ENCODE measurements at regions not wholly inside any gene's neighbourhood (a gene's known extent, or its start where the extent isn't known, plus 50 kb on each side); places are given as distances from the start of the nearest gene placed in this dataset.

DNA sequence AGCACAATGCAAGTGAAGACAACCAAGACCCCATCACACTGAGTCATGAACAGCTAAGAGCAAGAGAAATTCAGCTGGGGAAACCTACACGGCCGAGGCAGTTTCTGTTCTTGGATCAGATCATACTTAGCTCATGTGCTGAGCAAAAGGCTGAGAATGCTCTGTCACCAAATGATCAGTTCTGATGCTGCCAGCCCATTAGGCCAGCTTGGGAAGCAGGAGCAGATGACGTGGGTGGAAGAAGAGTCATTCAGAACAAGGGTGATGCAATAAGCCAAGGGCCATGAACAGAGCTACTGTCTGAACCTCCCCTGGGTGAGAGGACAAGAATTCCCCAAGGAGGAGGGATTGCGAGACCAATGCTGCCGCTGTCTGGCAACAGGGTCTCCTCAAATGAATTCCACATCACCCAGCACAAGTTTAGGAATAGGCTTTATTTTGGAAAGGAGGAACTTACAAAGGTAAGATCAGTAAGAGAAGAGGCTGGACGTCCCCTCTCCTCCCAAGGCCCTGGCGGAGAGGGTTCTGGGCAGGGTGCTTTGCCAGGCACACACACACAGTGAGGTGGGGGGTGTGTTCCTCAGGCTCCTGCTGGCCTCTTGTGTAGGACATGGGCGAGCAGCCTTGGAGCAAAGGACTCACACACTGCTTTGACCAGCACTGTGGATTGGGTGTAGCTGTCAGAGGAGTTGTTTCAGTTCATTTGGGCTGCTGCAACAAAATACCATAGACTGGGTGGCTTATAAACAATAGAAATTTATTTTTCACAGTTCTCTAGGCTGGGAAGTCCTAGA lies 65.6 kb upstream of the CTXND1 start:
- H3K23ac ChIP-seq (ENCODE audit: low read length in 2 of 2): no peak overlapping the region
- no peaks in the 10 kb centered on the region for H3K4me1 ChIP-seq (ENCODE audit: control insufficient read depth, insufficient read depth, low read depth, low read length)
- H3K27me3 ChIP-seq (ENCODE audit: control insufficient read depth in 1 of 2, insufficient read depth in 1 of 2, low read length in 2 of 2): peaks cover 13 to 34% of the 10 kb centered on the region in 2 experiments
- H2AK5ac ChIP-seq (ENCODE audit: low read length, severe bottlenecking): no peak overlapping the region
- no peaks in the 10 kb centered on the region for H3K9me3 ChIP-seq (ENCODE audit: control insufficient read depth, low read length)
- no peak overlapping the region for H3K18ac ChIP-seq (ENCODE audit: low read depth in 1 of 2, low read length in 2 of 2)
- H2BK5ac ChIP-seq (ENCODE audit: low read depth, low read length, poor library complexity, severe bottlenecking): no peak overlapping the region
- H3K4me3 ChIP-seq (ENCODE audit: insufficient read depth in 1 of 2, low read depth in 1 of 2, low read length in 2 of 2): peak overlapping the region in 1 of 2 experiments; percentile 4
- no peak overlapping the region for H2AFZ ChIP-seq (ENCODE audit: low read depth, low read length)
- H2BK12ac ChIP-seq (ENCODE audit: low read length in 2 of 2): no peak overlapping the region
- WGBS: 72% methylated on average over 6 of the region's 8 CpGs
- H3K14ac ChIP-seq (ENCODE audit: low read length in 2 of 2): no peak overlapping the region
- no peak overlapping the region for H4K8ac ChIP-seq (ENCODE audit: low read length)
- no peak overlapping the region for H3K27ac ChIP-seq (ENCODE audit: low read length, poor library complexity, severe bottlenecking)
- no peaks in the 10 kb centered on the region for H3K36me3 ChIP-seq (ENCODE audit: control insufficient read depth in 1 of 2, insufficient read depth in 2 of 2, low read depth in 1 of 2, low read length in 2 of 2)
- H3K79me1 ChIP-seq (replicated peaks; ENCODE audit: low read length, poor library complexity, severe bottlenecking): no peaks in the 10 kb centered on the region
- DNase-seq: peak; percentile 45
- H3K9ac ChIP-seq (ENCODE audit: low read length): peak overlapping the region; percentile 41
- H3K4ac ChIP-seq (ENCODE audit: low read depth in 1 of 2, low read length in 2 of 2): no peak overlapping the region
- H4K91ac ChIP-seq (ENCODE audit: low read length): no peak overlapping the region
- H3K4me2 ChIP-seq (ENCODE audit: low read length, poor library complexity, severe bottlenecking): no peak overlapping the region
- no peak overlapping the region for H2BK120ac ChIP-seq (ENCODE audit: low read depth, low read length)
- no peak overlapping the region for H2BK15ac ChIP-seq (ENCODE audit: low read depth, poor library complexity, severe bottlenecking)

DNA sequence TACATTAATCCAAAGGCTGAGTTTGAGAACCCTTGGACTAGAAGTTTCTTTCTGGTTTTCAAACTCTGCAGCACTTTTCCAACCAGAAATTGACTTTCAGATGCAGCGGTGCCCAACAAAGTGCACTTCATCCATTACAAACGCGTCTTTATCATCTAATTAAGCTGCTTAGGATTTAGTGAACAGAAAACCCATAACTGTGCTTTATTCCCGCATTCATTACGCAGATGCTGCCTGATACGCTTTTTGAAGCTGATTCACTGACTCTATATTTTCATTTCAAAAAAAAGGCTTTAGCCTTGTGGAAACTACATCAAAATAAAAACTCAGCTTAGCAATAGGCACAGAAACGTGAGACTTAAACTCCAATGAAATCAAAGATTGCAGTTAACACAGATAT lies 69.8 kb upstream of the CTXND1 start:
- Histone ChIP-seq H3K36me3 (ENCODE audit: control insufficient read depth in 1 of 2, insufficient read depth in 2 of 2, low read depth in 1 of 2, low read length in 2 of 2) (no peaks in the 10 kb centered on the region), H4K91ac (ENCODE audit: low read length) (no peak overlapping the region), H3K23ac (ENCODE audit: low read length in 2 of 2) (no peak overlapping the region), H2AK5ac (ENCODE audit: low read length, severe bottlenecking) (no peak overlapping the region), H3K79me1 (replicated peaks; ENCODE audit: low read length, poor library complexity, severe bottlenecking) (no peaks in the 10 kb centered on the region), H3K4me2 (ENCODE audit: low read length, poor library complexity, severe bottlenecking) (no peak overlapping the region), H3K18ac (ENCODE audit: low read depth in 1 of 2, low read length in 2 of 2) (no peak overlapping the region), H2AFZ (ENCODE audit: low read depth, low read length) (no peak overlapping the region), H3K4ac (ENCODE audit: low read depth in 1 of 2, low read length in 2 of 2) (no peak overlapping the region), H3K4me1 (ENCODE audit: control insufficient read depth, insufficient read depth, low read depth, low read length) (no peaks in the 10 kb centered on the region), H2BK5ac (ENCODE audit: low read depth, low read length, poor library complexity, severe bottlenecking) (no peak overlapping the region), H3K14ac (ENCODE audit: low read length in 2 of 2) (no peak overlapping the region), H3K9me3 (ENCODE audit: control insufficient read depth, low read length) (peaks cover 10% of the 10 kb centered on the region), H3K27ac (ENCODE audit: low read length, poor library complexity, severe bottlenecking) (no peak overlapping the region), H2BK15ac (ENCODE audit: low read depth, poor library complexity, severe bottlenecking) (no peak overlapping the region), H2BK12ac (ENCODE audit: low read length in 2 of 2) (no peak overlapping the region), H3K27me3 (ENCODE audit: control insufficient read depth in 1 of 2, insufficient read depth in 1 of 2, low read length in 2 of 2) (peaks cover 13 to 34% of the 10 kb centered on the region in 2 experiments), H4K8ac (ENCODE audit: low read length) (no peak overlapping the region), H3K9ac (ENCODE audit: low read length) (no peak overlapping the region), H3K4me3 (ENCODE audit: insufficient read depth in 1 of 2, low read depth in 1 of 2, low read length in 2 of 2) (no peak overlapping the region), H2BK120ac (ENCODE audit: low read depth, low read length) (no peak overlapping the region)
- DNase-seq: no peak
- WGBS: 94% methylated on average over 6 of the region's 7 CpGs

DNA sequence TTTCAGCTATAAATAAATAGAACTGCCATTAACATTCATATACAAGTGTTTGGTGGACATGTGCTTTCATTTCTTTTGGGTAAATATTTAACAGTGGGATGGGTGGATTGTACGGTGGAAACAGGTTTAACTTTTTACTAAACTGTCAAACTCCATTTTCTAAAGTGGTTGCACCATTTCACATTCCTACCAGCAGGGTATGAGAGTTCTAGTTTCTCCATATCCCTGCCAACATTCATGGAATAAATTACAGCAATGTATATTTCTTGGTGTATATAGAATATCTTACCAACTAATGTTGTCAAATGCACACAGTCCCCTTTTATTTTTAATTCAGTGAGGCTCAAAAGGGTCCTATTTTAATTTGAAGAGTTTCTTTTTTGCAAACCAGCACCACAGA lies 71.3 kb upstream of the CTXND1 start:
- H4K8ac ChIP-seq (ENCODE audit: low read length): no peak overlapping the region
- H4K91ac ChIP-seq (ENCODE audit: low read length): no peak overlapping the region
- no peak overlapping the region for H3K9ac ChIP-seq (ENCODE audit: low read length)
- no peak overlapping the region for H2AK5ac ChIP-seq (ENCODE audit: low read length, severe bottlenecking)
- no peaks in the 10 kb centered on the region for H3K36me3 ChIP-seq (ENCODE audit: control insufficient read depth in 1 of 2, insufficient read depth in 2 of 2, low read depth in 1 of 2, low read length in 2 of 2)
- DNase-seq: no peak
- H3K9me3 ChIP-seq (ENCODE audit: control insufficient read depth, low read length): peaks cover 10% of the 10 kb centered on the region
- peaks cover 4 to 34% of the 10 kb centered on the region in 2 experiments for H3K27me3 ChIP-seq (ENCODE audit: control insufficient read depth in 1 of 2, insufficient read depth in 1 of 2, low read length in 2 of 2)
- H3K4me2 ChIP-seq (ENCODE audit: low read length, poor library complexity, severe bottlenecking): no peak overlapping the region
- no peaks in the 10 kb centered on the region for H3K79me1 ChIP-seq (replicated peaks; ENCODE audit: low read length, poor library complexity, severe bottlenecking)
- no peak overlapping the region for H3K4ac ChIP-seq (ENCODE audit: low read depth in 1 of 2, low read length in 2 of 2)
- H3K14ac ChIP-seq (ENCODE audit: low read length in 2 of 2): no peak overlapping the region
- H2BK12ac ChIP-seq (ENCODE audit: low read length in 2 of 2): no peak overlapping the region
- H3K27ac ChIP-seq (ENCODE audit: low read length, poor library complexity, severe bottlenecking): no peak overlapping the region
- H3K18ac ChIP-seq (ENCODE audit: low read depth in 1 of 2, low read length in 2 of 2): no peak overlapping the region
- H2BK15ac ChIP-seq (ENCODE audit: low read depth, poor library complexity, severe bottlenecking): no peak overlapping the region
- H2BK120ac ChIP-seq (ENCODE audit: low read depth, low read length): no peak overlapping the region
- WGBS: no CpG with 5 or more reads among the region's 1 CpG
- H2AFZ ChIP-seq (ENCODE audit: low read depth, low read length): no peak overlapping the region
- no peak overlapping the region for H3K23ac ChIP-seq (ENCODE audit: low read length in 2 of 2)
- no peak overlapping the region for H3K4me3 ChIP-seq (ENCODE audit: insufficient read depth in 1 of 2, low read depth in 1 of 2, low read length in 2 of 2)
- H2BK5ac ChIP-seq (ENCODE audit: low read depth, low read length, poor library complexity, severe bottlenecking): no peak overlapping the region
- H3K4me1 ChIP-seq (ENCODE audit: control insufficient read depth, insufficient read depth, low read depth, low read length): no peaks in the 10 kb centered on the region

DNA sequence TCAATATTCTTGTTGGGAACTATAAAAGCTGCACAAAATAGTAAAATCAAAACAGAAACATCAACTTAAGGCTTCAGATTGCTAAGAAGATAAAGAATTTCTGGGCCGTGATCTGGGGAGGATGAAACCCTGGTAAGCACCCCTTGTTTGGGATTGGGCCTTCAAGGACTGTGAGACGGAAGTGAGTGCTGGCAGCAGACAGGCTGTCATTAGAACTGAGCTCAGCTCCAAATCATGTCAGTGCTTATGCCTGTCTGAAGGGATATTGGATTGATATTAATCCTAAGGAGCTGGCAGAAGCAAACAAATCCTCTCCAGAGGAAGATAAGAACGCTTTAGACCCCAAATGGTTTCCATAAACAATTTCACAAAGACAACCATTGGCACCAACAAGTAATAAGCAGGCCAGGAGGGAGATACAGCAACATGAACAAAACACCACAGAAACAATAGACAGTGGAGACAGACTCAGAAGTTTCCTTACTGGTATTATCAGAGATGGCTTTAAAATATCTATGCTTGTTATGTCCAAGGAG lies 72.6 kb upstream of the CTXND1 start:
- no peak overlapping the region for H3K9ac ChIP-seq (ENCODE audit: low read length)
- no peak for DNase-seq
- peaks cover 4 to 32% of the 10 kb centered on the region in 2 experiments for H3K27me3 ChIP-seq (ENCODE audit: control insufficient read depth in 1 of 2, insufficient read depth in 1 of 2, low read length in 2 of 2)
- H3K14ac ChIP-seq (ENCODE audit: low read length in 2 of 2): no peak overlapping the region
- no peak overlapping the region for H2AFZ ChIP-seq (ENCODE audit: low read depth, low read length)
- no peaks in the 10 kb centered on the region for H3K79me1 ChIP-seq (replicated peaks; ENCODE audit: low read length, poor library complexity, severe bottlenecking)
- H3K36me3 ChIP-seq (ENCODE audit: control insufficient read depth in 1 of 2, insufficient read depth in 2 of 2, low read depth in 1 of 2, low read length in 2 of 2): no peaks in the 10 kb centered on the region
- H2BK15ac ChIP-seq (ENCODE audit: low read depth, poor library complexity, severe bottlenecking): no peak overlapping the region
- no peak overlapping the region for H3K4ac ChIP-seq (ENCODE audit: low read depth in 1 of 2, low read length in 2 of 2)
- H2BK120ac ChIP-seq (ENCODE audit: low read depth, low read length): no peak overlapping the region
- no peak overlapping the region for H3K23ac ChIP-seq (ENCODE audit: low read length in 2 of 2)
- H3K27ac ChIP-seq (ENCODE audit: low read length, poor library complexity, severe bottlenecking): no peak overlapping the region
- no peak overlapping the region for H2BK12ac ChIP-seq (ENCODE audit: low read length in 2 of 2)
- no peak overlapping the region for H3K4me3 ChIP-seq (ENCODE audit: insufficient read depth in 1 of 2, low read depth in 1 of 2, low read length in 2 of 2)
- no peaks in the 10 kb centered on the region for H3K4me1 ChIP-seq (ENCODE audit: control insufficient read depth, insufficient read depth, low read depth, low read length)
- peaks cover 10% of the 10 kb centered on the region for H3K9me3 ChIP-seq (ENCODE audit: control insufficient read depth, low read length)
- no peak overlapping the region for H4K8ac ChIP-seq (ENCODE audit: low read length)
- H2AK5ac ChIP-seq (ENCODE audit: low read length, severe bottlenecking): no peak overlapping the region
- H3K4me2 ChIP-seq (ENCODE audit: low read length, poor library complexity, severe bottlenecking): no peak overlapping the region
- H4K91ac ChIP-seq (ENCODE audit: low read length): no peak overlapping the region
- no peak overlapping the region for H3K18ac ChIP-seq (ENCODE audit: low read depth in 1 of 2, low read length in 2 of 2)
- no peak overlapping the region for H2BK5ac ChIP-seq (ENCODE audit: low read depth, low read length, poor library complexity, severe bottlenecking)
- 58% methylated on average over 3 of the region's 3 CpGs for WGBS

Measured in mesenchymal stem cell (in vitro differentiated cells and primary cell).